ENCODE measurements at regions not wholly inside any gene's neighbourhood (a gene's known extent, or its start where the extent isn't known, plus 50 kb on each side); places are given as distances from the start of the nearest gene placed in this dataset.

GRCh38 chrX:10047133-10047532, 80.0 kb downstream of the CLDN34 start:
- DNase-seq (ENCODE audit: low read depth in 2 of 3, low spot score in 2 of 3) = peak in 2 of 3 donors; percentile 33 to 60

GRCh38 chrX:10047631-10048030, 80.5 kb downstream of the CLDN34 start:
- DNase-seq (ENCODE audit: low read depth in 2 of 3, low spot score in 2 of 3) = no peak

GRCh38 chrX:10048076-10048475, 80.9 kb downstream of the CLDN34 start:
- DNase-seq (ENCODE audit: low read depth in 2 of 3, low spot score in 2 of 3) = no peak

- DNase-seq (ENCODE audit: low read depth in 2 of 3, low spot score in 2 of 3) = no peak
Observed at GRCh38 chrX:10048707-10049106, 81.5 kb downstream of the CLDN34 start.

GRCh38 chrX:10049236-10049635, 82.1 kb downstream of the CLDN34 start:
- DNase-seq (ENCODE audit: low read depth in 2 of 3, low spot score in 2 of 3) = no peak

GRCh38 chrX:10050481-10050880, 83.3 kb downstream of the CLDN34 start:
- DNase-seq (ENCODE audit: low read depth in 2 of 3, low spot score in 2 of 3) = no peak

GRCh38 chrX:10051866-10052480, 84.8 kb downstream of the CLDN34 start:
- no peak for DNase-seq (ENCODE audit: low read depth in 2 of 3, low spot score in 2 of 3)

- peak in 1 of 3 donors; percentile 9 for DNase-seq (ENCODE audit: low read depth in 2 of 3, low spot score in 2 of 3)
Observed at GRCh38 chrX:10052906-10053625, 85.9 kb downstream of the CLDN34 start.

- DNase-seq (ENCODE audit: low read depth in 2 of 3, low spot score in 2 of 3) = no peak
Observed at GRCh38 chrX:10054396-10054795, 87.2 kb downstream of the CLDN34 start.

GRCh38 chrX:10055430-10055829, 88.3 kb downstream of the CLDN34 start:
- no peak for DNase-seq (ENCODE audit: low read depth in 2 of 3, low spot score in 2 of 3)

- no peak for DNase-seq (ENCODE audit: low read depth in 2 of 3, low spot score in 2 of 3)
Observed at GRCh38 chrX:10062352-10062751, 94.4 kb upstream of the CLCN4 start.

- DNase-seq (ENCODE audit: low read depth in 2 of 3, low spot score in 2 of 3) = no peak
Observed at GRCh38 chrX:10062980-10063379, 93.8 kb upstream of the CLCN4 start.

- no peak for DNase-seq (ENCODE audit: low read depth in 2 of 3, low spot score in 2 of 3)
Observed at GRCh38 chrX:10064736-10065135, 92.0 kb upstream of the CLCN4 start.

GRCh38 chrX:10070714-10071436, 85.9 kb upstream of the CLCN4 start:
- DNase-seq (ENCODE audit: low read depth in 2 of 3, low spot score in 2 of 3) = no peak

- DNase-seq (ENCODE audit: low read depth in 2 of 3, low spot score in 2 of 3) = no peak
Observed at GRCh38 chrX:10071451-10072144, 85.2 kb upstream of the CLCN4 start.

GRCh38 chrX:10072786-10073568, 83.8 kb upstream of the CLCN4 start:
- no peak for DNase-seq (ENCODE audit: low read depth in 2 of 3, low spot score in 2 of 3)

GRCh38 chrX:10073671-10074070, 83.1 kb upstream of the CLCN4 start:
- no peak for DNase-seq (ENCODE audit: low read depth in 2 of 3, low spot score in 2 of 3)

GRCh38 chrX:10074241-10074941, 82.4 kb upstream of the CLCN4 start:
- no peak for DNase-seq (ENCODE audit: low read depth in 2 of 3, low spot score in 2 of 3)

GRCh38 chrX:10076765-10077164, 80.0 kb upstream of the CLCN4 start:
- no peak for DNase-seq (ENCODE audit: low read depth in 2 of 3, low spot score in 2 of 3)
